22Rv1 (cell line): ENCODE measurements at regions not wholly inside any gene's neighbourhood (a gene's known extent, or its start where the extent isn't known, plus 50 kb on each side); places are given as distances from the start of the nearest gene placed in this dataset.

ENCODE experiments used
- H3K27ac ChIP-seq: fragments of 450-650 bp; 2 replicates; pipeline ENCODE4 v1.5.1; 2017
- CTCF ChIP-seq: fragments of 450-650 bp; IDR thresholded peaks from 2 replicates; pipeline ENCODE4 v1.5.1; 2017; ENCODE audit warnings: mild to moderate bottlenecking
- ZFX ChIP-seq: fragments of 450-650 bp; IDR thresholded peaks from 2 replicates; pipeline ENCODE4 v1.6.1; 2017; ENCODE audit warnings: antibody characterized with exemption, borderline replicate concordance

GRCh38 chr4:62262676-62263075, 1062.5 kb downstream of the ADGRL3 start:
- H3K27ac ChIP-seq, result no peak overlapping the region
- no peak for TF ChIP-seq CTCF
- no peak for TF ChIP-seq ZFX

GRCh38 chr4:62260254-62260653, 1060.1 kb downstream of the ADGRL3 start:
- TF ChIP-seq ZFX (no peak), CTCF (no peak)
- H3K27ac ChIP-seq, result no peak overlapping the region

DNA sequence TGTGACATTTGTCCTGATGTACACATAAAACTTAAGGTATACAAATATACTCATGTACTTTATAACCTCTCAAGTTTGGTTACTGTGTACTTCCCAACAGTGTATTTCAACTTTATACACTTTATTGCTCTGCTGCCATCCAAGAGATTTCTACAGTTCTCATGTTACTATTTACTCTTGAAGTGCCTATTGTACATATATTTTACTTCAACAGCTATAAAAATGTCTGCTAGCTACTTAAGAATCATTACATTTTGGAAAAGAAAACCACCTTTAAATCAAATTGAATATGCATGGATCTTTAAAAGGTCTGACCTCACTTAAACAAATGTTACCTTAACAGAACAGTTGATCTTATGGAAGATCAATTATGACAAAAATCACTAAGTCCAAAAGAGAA, 1056.4 kb downstream of the ADGRL3 start:
- no peak overlapping the region for H3K27ac ChIP-seq
- TF ChIP-seq ZFX (no peak), CTCF (no peak)

- TF ChIP-seq CTCF (no peak), ZFX (no peak)
- no peak overlapping the region for H3K27ac ChIP-seq
Observed at GRCh38 chr4:62252728-62253127, 1052.6 kb downstream of the ADGRL3 start.

- H3K27ac ChIP-seq, result no peak overlapping the region
- TF ChIP-seq ZFX, result no peak
Observed at GRCh38 chr4:62250100-62250499, 1050.0 kb downstream of the ADGRL3 start.

DNA sequence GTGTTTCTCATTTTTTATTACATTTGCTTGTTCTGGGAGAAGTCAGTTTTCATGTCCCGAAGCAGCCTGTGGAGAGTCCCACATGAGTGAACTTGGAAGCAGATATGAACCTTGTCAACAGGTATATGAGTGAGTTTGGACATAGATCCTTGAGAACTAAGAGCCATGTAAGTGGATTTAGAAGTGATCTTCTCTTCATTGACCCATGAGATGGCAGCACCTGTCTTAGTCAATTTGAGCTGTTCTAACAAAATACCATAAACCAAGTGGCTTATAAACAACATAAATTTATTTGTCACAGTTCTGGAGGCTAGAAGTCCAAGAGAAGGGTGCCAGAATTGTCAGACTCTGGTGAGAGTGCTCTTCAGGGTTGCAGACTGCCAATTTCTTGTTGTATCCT, 1043.8 kb downstream of the ADGRL3 start:
- TF ChIP-seq CTCF, result no peak
- TF ChIP-seq ZFX, result no peak

DNA sequence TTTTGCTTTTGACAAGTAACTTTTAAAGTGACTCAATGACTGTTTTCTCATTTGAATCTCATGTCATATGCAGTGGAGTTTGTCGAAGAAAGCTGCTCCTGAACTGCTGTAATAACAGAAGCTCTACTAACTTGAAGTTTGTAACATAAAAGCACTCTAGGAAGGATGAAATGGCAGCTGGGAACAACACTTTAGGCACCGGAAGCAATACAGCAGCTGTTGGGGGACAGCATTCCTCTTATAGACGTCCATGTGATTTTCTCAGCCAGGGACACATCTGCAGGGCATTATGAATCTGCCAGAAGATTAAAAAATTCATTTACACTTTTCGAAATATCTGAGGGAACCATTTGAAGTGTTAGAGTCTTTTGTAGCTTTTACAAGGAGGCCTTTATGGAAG, 1035.8 kb downstream of the ADGRL3 start:
- H3K27ac ChIP-seq, result no peak overlapping the region
- no peak for TF ChIP-seq ZFX
- TF ChIP-seq CTCF, result no peak

More for the DNA sequence above, 1043.8 kb downstream of the ADGRL3 start:
- no peak overlapping the region for H3K27ac ChIP-seq

DNA sequence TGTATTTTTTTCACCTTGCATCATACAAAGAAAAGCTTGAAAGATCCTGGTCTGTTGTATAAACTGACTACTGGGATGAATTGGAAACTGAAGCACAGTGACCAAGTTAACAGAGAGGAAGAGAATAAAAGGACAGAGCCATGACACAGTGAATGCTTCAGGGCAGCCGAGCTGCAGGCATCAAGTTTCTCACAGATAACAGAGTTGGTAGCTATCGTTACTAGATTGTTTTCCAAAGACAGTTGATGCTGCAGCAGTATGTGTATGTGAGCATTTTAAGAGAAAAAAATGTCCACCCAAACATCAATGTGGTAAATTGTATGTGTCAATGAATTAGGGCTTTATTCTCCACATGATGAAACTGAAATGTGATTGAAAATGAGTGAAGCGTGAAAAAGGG, 1032.7 kb downstream of the ADGRL3 start:
- TF ChIP-seq ZFX (no peak), CTCF (no peak)
- no peak overlapping the region for H3K27ac ChIP-seq
